AG09319 (cell line): ENCODE measurements at regions not wholly inside any gene's neighbourhood (a gene's known extent, or its start where the extent isn't known, plus 50 kb on each side); places are given as distances from the start of the nearest gene placed in this dataset.

Experiments used
- DNase-seq: peaks from one replicate; pipeline ENCODE4 v3.0.0-alpha.2; 2010; ENCODE audit warnings: low read depth; ENCODE audit errors: extremely low read depth
- CTCF ChIP-seq: IDR thresholded peaks from 2 replicates; pipeline ENCODE4 v1.5.1; 2011; ENCODE audit warnings: low read depth, mild to moderate bottlenecking, inconsistent platforms, low read length, moderate library complexity

GRCh38 chr6:27066381-27066780 is 181.1 kb upstream of the PRSS16 start:
- no peak for DNase-seq
- TF ChIP-seq CTCF = no peak

GRCh38 chr6:27066802-27067201 is 180.7 kb upstream of the PRSS16 start:
- no peak for TF ChIP-seq CTCF
- no peak for DNase-seq

DNA sequence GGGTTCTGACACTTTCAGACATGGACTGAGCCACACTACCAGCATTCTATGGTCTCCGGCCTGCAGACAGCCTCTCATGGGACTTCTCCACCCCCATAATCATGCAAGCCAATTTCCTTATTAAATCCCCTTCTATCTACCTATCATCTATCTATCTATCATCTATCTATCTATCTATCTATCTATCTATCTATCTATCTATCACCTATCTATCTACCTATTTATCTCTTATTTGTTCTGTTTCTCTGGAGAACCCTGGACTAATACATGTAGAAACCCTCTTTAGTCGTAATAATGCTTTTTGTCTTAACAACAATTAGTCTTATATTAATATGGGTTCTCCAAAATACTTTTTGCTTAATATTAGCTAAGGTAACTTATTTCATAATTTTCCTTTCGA is 174.1 kb upstream of the PRSS16 start:
- no peak for DNase-seq
- no peak for TF ChIP-seq CTCF

DNA sequence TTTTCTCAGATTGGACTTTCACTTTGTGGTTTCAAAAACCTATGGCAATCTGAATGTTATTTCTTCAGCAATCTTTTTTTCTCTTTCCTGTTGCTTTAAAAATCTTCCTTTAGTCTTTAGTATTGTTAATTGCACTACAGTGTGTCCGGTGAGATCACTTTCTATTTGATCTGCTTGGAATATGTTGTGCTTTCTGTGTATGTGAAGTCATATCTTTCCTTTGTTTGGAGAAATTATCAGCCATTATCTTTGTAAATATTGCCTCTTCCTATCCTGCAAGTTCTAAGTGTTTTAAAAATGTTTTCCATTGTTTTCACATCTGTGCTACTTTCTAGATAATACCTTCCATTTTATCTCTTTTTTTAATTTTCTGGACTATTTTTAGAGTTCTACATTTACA is 171.4 kb upstream of the PRSS16 start:
- TF ChIP-seq CTCF = no peak
- no peak for DNase-seq

GRCh38 chr6:27078734-27079357 is 168.7 kb upstream of the PRSS16 start:
- peak; percentile 74 for TF ChIP-seq CTCF
- DNase-seq = peak; percentile 31

- no peak for TF ChIP-seq CTCF
- no peak for DNase-seq
Measured at GRCh38 chr6:27081188-27081587, 166.3 kb upstream of the PRSS16 start.

GRCh38 chr6:27081931-27082330 is 165.6 kb upstream of the PRSS16 start:
- no peak for TF ChIP-seq CTCF

More at GRCh38 chr6:27081931-27082330, 165.6 kb upstream of the PRSS16 start:
- no peak for DNase-seq
